Stimulated activated CD4-positive, alpha-beta T cell treated with anti-CD3 and anti-CD28 coated beads, TNF-alpha, amount 100 ng/mL, for 48 hours (primary cell): ENCODE measurements at regions not wholly inside any gene's neighbourhood (a gene's known extent, or its start where the extent isn't known, plus 50 kb on each side); places are given as distances from the start of the nearest gene placed in this dataset.

ENCODE experiments used
- DNase-seq, 3 donors: peaks; one replicate each; pipeline ENCODE4 v3.0.0-alpha.2; 2020; ENCODE audit warnings: low read depth in 3 of 3

DNA sequence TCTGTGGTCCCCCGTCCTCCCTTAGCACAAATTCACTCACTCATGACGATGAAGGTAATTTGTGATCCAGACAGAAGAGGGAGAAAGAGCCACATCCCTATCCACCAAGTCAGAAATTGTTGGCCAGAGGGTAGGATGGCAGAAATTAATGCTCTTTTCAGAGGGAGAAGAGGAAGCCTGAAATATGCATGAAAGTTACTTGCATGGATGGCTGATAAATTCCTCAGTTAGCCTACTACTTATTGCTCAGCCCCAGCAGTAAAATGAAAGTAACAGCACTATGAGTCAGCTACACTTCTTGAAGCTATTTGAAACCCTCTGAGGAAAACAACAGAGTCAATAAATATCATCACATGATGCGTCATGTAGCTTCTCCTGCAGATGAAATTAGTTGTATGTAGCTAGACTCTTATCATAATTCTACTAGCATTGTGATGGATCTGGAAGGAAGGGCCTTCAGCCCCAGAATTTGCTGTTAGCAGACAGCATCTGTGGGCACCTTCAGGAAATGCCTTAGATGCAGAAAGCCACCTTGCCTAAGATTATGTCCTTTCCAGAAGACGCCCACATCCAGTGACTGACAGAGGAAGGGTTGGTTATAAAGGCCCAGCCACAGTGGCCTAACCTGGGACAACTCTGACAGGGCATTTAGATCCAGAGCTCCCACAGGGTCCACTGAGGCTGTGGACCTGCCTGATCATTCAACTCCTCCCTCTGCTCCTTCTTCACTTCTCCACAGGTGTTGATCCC is 81.2 kb upstream of the CCDC112 start:
- no peak for DNase-seq

DNA sequence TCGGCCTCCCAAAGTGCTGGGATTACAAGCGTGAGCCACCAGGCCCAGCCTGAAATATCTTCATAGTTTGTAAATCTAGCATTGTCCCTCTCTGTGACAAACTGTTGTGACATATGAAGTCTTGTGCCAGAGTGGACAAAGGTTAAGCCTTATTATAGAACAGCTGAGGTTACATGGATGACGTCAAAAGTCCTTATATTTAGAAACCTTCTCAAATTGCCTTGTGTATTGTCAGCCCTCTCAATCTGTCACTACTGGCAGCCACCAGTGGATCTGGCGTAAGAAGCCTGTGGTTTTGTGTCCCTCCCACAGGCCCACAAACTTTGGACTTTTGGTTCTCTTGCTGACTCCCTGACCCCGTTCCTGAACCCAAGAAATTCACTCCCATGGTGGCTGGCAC is 79.4 kb upstream of the CCDC112 start:
- DNase-seq: no peak

- DNase-seq: no peak
Measured at GRCh38 chr5:115374057-115374775, 77.8 kb upstream of the CCDC112 start.

DNA sequence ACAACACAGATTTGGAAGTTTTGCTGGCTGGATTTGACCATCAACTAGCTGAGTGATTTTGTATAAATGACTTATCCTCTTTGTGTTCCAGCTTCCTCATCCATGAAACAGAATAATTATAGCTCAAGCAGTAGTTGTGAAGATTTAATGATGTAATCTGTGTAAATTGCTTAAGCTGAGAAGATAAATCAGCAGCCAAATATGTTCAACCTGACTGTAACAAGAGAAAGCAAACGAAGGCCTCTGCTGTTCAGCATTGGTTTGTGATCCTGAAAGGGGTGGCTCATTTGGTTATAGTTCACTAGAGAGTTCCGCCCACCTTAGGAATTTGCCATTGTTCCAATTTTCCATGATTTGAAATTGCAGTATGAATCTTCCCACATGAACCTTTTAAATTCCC is 75.7 kb upstream of the CCDC112 start:
- DNase-seq: no peak

GRCh38 chr5:115369430-115370144 is 73.1 kb upstream of the CCDC112 start:
- no peak for DNase-seq

- DNase-seq: no peak
Measured at GRCh38 chr5:115366223-115366622, 69.8 kb upstream of the CCDC112 start.

GRCh38 chr5:115363879-115364278 is 67.4 kb upstream of the CCDC112 start:
- DNase-seq: no peak

- DNase-seq: no peak
Measured at GRCh38 chr5:115360046-115360685, 63.7 kb upstream of the CCDC112 start.

DNA sequence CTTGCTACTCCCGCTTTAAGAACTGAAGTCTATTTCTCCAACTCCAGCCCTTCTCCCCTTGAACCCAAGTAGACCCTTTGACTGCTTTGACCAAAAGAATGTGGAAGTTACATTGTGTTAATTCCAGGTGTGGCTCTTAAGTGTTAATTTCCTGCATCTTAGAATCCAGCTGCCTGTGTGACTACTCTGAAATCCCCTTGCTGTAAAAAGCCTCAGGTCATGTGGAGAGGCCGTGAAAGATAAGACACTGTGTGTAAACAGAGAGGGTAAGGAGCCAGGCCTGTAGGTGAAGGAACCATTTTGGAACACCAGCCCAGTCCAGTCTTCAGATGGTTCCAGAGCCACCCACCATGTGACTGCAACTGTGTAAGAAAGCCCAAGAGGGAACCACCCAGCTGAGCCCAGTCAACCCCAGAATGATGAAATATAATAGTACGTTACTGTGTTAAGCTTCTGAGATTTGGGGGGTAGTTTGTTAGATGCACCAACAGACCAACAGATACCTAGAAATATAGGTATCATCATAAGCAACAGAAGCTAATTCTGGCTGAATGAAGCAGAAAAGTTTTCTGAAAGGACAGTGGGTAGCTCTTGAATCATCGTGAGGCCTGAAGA is 59.4 kb upstream of the CCDC112 start:
- no peak for DNase-seq

DNA sequence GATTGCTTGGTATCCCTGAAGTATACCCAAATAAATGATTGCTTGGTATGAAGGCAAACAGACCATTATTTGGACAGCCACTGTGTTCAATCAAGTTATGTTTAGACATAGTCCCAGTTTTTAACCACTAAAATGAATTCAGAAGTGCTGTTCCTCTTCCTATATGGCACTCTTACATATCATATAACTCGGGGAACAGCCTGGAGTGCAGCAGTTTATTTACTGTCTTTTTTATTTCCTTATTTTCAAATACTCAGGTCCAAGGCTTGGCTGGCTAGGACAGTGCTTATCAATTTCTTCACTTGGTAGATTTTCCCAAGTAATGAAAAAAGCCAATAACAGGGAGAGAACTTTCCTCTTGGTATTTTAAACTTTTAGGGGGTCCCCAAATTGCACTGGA is 58.6 kb upstream of the CCDC112 start:
- DNase-seq: no peak

GRCh38 chr5:115354246-115354645 is 57.8 kb upstream of the CCDC112 start:
- no peak for DNase-seq

DNA sequence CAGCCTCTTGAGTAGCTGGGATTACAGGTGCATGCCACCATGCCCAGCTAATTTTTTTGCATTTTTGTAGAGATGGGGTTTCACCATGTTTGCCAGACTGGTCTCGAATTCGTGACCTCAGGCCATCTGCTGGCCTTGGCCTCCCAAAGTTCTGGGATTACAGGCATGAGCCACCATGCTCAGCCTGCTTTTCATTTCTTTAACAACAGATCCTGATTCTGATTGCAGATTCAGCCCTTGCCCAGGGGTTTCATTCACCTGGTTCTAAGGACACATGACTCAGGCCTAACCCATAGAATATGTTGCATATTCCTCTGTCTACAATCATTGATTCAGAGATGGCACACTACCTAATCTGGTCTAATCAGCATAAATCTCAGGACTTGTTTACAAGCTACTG is 56.1 kb upstream of the CCDC112 start:
- DNase-seq: no peak

DNA sequence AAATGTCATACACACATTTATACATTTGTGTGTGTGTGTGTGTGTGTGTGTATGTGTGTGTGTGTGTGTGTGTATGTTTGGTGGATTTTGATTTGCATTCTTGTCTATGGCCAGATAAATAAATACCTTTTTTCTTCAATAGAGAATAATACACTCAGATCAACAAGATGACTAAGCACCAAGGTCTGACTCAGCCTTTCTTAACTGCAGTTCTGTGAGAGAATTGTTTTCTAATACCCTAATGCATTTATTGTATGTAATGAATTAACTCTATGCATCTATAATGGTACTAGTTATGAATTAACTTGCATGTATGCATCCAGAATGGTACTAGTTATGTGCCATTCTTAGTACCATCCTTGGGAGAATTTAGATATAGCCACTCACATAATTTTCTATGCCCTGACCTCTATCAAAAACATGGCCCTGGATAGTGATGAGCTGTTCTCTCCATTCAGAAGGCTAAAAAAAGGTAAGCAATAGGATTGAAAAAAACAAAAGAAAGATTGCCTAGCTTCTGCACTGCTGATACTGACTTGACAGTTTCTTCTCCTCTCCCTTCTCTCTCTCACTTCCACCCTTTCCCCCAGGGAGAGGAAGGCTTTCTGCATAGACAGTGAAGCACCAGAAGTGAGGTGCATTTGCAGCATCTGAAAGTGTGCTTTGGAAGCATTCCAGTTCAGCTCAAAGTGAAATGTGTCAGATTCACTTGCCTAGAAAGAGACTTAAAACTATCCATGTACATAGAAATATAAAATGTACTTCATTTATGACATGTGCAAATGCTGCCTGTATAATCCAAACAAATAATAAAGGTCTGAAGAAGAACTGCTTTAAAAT is 55.1 kb upstream of the CCDC112 start:
- DNase-seq: no peak

DNA sequence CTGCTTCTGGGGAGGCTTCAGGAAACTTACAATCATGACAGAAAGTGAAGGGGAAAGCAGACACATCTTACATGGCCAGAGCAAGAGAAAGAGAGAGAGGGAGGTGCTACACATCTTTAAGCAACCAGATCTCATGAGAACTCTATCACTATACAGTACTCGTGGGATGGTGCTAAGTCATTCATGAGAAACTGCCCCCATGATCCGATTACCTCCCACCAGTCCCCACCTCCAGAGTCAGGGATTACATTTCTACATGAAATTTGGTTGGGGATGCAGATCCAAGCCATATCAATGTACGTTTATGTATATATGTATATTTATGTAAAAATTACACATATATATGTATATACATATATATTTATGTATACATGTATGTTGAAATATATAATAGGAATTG is 54.4 kb upstream of the CCDC112 start:
- no peak for DNase-seq

DNA sequence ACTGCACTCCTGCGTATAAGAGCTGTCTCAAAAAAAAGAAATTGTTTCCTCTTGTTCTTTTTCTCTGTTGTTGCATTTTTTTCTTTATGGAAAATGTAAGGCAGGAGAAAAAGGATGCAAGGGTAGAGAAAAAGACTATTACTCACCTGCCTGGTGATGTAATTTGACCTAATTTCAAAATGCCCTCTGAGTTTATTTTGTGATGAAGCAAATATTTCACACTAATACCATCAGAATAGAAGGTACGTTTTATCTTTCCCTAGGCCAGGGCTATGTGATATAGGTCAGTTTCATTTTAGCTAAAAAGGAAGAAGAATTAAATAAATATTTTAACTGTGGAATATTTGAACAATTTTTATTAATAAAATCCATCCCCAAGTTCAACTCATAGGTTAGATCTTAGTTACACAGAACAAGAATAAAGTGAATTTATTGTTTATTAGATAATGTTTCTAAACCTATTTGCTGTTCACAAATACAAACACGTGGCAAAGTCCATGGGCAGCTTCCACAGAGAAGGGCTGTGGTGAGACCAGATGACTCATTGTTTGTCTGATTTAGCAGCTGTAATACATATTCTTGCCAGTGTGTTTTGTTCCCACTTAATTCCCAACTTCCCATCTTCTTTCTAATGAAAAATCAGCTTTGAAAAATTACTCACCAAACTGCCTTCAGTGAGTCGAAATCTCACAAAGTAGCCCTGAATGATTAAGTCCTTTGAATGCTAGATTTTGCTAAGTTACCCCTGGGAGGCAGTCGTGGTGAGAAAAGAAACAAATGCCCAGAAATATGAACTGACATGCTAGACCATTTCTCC is 52.8 kb upstream of the CCDC112 start:
- no peak for DNase-seq

DNA sequence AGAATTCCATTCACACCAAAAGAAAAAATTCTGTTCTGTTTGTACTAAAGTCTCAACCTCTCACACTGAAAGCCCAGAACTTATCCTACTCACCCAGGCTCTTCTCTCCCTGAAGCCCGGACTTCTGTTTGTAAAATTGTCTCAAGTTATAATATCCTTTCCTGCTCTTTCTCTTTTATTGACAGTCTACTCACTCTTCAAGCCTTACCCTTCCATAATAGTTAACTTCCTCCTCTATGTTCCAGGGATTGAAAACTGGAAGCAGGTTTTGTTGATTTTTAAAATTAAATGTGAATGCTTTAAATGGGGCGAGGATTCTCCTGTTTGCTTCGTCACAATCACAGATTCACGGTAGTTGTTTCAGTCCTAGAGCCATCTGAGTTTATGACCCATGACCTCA is 51.7 kb upstream of the CCDC112 start:
- no peak for DNase-seq
